Islet of Langerhans (tissue), 1 donor: ENCODE measurements at regions not wholly inside any gene's neighbourhood (a gene's known extent, or its start where the extent isn't known, plus 50 kb on each side); places are given as distances from the start of the nearest gene placed in this dataset.

ENCODE experiments used
- FAIRE-seq: peaks from one replicate; lab custom pipeline; 2011; peaks lifted over from hg19 to GRCh38; lab: Jason Lieb, UNC

DNA sequence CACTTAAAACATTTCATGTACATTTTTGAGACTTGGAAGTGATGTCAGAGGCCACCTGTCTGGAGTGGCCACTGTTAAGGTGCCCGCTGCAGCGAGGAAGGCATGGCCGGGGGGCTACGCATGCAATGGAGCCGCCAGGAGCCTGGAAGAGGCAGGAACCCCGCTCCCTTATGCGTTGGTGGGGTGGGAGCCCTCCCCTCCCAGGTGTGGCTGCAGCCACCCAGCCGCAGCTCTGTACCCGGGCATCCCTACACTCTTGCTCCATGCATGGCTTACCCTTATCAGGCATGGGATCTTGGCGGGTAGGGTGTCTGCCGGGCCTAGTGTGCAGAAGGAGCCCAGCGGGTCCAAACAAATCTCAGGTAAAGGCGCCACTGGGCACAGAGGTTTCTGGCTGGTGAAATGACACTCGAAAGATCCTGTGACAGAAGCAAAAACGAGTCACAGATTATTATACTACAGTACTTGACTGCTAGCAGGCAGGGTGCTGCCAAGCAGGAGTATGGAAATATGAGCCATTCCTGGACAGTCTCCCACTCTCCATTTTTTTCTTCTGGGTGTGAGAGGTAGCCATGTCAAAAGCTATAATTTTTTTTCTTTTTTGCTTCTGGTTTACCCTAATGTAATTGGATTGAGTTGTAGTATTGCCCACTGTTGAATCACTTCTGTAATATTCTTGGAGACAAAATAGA is 1606.3 kb upstream of the MIR17HG start:
- no peak for FAIRE-seq

DNA sequence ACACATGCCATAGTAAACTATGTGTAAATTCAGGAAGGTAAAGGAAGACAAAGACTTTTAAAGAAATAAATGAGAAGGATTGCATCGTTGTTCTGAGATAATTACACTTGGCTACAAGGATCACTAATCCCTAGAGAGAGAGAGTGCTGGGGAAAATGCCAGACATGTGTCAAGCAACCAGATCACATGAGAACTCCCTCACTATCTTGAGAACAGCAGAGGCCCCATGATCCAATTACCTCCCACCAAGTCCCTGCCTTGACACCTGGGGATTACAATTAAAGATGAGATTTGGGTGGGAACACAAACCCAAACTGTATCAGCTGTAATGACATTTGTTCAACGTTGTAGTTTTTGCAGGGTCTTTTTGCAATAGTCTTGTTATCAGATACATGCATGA is 1600.9 kb upstream of the MIR17HG start:
- no peak for FAIRE-seq

DNA sequence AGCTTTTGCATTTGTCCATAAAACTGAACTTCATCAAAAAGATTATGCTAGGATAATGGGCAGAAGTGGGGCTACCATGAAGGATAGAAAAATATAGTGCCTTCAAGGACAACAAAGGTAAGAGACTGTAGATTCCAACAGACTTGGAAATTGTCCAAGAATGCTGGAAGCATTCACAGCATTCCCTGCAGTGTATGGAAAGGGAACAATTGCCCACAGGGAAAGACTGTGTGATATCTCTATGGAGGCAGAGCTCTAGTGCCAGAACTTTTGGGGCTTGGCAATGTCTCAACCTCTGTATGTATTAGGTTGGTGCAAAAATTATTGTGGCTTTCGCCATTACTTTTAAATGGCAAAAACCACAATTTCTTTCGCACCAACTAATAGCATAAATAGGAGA is 1598.8 kb upstream of the MIR17HG start:
- FAIRE-seq = no peak

DNA sequence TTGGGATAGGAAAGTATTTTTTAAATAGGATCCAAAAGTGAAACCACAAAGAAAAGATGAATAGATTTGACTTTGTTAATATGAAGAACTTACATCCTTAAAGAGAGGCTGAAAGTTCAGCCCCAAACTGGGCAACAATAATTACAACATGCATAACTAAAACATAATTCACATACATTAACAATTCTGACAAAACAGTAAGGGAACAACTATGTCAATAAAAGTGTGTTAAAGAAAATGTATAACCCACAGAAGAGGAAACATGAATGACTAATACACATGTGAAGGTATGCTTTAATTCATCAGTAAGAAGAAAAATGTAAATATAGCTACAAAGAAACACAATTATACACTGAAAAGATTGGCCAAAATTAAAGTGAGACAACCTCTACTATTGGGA is 1597.6 kb upstream of the MIR17HG start:
- FAIRE-seq = no peak

DNA sequence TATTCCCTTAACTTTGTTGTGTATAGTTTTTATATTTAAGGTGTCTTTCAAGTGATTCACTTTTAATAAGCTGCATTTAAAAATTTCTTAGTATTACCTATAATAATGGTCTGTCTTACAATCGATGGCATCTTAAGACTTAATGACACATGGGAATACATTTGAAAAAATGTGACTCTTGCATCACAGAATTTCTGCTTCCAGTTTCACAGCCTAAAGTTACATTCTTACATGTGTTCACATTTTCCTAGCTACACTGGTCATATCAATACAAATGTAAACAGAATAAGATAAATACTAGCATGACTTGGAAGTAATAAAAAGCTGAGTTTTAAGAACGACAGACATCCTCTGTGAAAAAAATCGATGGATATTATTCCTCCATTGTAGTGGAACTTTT is 1597.1 kb upstream of the MIR17HG start:
- no peak for FAIRE-seq

DNA sequence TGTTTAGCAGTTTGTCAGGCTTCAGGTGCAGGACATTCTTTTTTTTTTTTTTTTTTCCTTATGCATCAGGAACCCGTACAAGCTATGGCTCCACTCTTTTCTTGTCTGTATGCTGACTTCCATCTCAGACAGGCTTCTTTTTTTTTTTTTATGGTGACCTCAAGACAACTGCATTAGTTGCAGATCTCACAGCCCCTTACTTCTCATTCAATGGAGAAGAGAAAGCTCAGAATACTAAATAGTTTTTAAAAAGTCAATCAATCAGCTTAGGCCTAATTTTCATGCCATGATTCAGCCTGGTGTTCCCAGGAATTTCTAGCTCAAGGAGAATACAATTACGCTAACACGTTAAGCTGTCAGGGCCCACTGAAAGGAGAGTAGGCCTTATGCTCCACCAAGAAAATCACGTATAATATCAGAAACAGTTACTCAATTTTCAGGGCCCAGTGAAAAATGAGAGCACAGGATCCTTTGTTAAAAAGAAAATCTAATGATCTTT is 1596.0 kb upstream of the MIR17HG start:
- FAIRE-seq = no peak

DNA sequence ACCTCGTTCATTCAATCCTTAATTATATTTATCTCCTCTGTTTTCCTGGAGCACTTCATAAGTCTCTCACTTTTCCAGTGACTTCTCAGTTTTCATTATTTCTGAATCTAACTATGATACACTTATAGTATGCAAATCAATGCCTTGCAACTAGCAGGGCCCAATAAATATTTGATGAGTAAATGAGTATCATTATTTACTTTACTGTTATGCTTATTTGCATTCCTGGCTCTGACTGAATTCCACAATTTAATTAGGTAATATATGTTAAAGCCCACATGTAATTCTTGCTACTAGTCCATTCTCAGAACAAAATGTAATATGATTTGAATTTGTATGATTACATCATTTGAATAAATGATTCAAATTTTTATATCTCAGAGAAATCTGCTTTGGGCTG is 1595.1 kb upstream of the MIR17HG start:
- FAIRE-seq = no peak

DNA sequence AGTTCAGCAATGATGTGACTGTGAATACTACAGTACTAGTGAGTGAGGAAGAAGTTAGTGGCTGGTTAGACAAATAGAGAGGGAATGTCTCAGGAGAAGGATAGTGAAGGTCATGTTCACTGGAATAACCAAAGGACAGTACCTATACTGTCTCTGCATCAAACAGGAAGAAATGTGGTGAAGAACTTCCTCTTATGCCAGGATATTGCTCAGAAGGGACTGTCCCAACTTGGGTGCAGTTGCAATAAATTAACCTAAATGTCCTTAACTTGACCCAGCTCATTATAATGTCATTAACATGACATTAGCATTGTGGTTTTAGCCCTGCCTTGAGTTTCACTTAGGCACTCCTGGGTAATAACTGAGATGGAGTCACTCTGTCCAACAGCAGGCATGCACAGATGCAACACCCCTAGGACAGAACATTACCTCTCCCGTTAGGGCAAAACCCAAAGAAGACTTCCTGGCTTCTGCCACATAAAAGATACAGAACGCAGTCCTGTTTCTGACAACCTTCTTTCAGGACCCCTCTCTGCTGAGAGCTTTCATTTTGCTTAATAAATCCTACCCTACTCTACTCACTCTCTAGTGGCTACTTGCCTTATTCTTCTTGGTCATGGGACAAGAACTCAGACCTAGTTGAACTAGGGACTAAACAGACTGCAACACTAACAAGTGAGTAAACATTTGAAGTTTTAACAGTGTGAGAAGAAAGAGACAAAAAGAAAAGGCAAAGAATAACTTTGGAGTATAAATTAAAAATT is 1591.6 kb upstream of the MIR17HG start:
- no peak for FAIRE-seq

DNA sequence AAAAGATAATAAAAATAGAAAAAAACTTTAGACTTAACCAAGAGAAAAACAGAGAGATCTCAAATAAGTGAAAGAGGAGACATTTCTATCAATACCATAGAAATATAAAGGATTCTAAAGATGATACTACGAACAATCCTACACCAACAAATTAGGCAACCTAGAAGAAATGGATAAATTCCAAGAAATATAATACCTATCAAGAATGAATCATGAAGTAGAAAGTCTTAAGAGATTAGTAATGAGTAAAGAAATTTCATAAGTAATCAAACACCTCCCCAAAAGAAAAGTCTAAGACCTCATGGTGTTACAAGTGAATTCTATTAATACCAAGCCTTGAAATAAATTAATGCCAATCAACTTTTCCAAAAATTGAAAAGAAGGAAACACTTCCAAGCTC is 1584.5 kb upstream of the MIR17HG start:
- FAIRE-seq = no peak

DNA sequence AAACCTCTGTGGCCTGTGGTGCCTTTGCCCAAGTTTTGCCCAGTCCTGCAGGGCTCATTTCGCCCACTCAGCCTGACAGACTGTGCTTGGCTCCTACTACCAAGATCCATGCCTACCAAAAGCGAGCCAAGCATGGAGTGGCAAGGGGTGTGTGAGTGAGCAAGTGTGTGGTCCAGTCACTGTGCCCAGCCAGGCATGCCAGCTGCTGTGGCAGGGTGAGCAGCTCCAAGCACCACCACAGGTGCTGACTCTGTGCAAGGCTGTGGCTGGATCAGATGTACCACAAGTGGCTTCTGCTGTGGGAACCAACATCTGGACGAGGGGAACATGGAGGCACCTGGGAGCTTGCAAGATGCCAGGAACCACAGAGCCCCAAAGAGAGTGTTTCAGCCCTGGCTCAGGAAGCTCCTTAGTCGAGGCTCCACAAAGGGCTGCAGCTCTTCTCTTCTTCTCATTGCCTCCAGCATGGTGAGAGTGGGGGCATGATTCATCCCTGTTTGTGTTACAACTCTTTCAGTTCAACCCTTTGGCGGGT is 1564.2 kb upstream of the MIR17HG start:
- no peak for FAIRE-seq

DNA sequence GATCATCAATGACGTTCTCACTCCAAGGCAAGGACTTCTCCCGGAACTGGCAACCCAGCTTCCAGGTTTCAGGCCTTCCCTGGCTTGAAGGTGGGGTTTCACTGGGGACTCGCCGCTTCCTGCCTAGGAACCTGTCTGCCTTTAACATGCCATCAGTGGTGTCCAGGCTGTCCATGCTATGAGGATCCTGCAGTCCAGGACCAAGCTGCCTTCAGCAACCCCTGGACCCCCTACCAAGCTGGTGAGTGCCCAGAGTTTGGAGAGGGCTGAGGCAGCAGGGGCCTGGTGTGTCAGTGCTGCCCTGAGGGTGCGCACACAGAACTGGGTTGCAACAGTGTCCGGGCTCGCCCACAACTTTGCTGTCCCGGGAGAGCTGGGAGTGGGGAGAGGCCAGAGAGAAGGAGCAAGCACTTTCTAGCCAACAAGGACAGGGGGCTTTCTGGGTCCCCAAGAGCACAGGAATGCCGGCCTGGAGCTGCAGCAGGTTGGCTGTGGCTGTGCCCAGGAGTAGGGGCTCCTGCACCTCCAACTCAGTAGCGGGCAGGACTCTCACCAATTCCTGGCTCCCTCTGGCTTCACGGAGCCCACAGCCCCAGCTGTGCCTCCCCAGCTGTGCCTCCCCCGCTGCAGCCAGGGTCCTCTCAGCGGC is 1563.2 kb upstream of the MIR17HG start:
- FAIRE-seq = no peak

DNA sequence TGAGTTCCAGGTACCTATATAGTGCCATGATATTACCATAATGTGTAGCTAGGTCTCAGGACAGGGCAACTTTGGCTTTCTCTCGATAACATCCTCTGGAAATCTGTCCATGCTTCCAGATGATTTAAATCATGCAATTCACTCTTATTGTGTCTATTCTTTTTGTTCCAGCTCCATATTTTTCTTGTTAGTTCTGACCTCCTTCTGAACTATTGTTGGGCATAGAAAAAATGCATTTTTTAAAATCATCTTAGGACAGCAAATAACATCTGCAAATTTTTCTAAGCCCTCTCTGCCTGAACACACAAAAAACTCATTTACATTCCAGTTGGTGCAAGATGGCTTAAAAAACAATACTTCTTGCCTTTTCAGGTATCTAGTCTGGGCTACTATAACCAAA is 1561.0 kb upstream of the MIR17HG start:
- FAIRE-seq = no peak

DNA sequence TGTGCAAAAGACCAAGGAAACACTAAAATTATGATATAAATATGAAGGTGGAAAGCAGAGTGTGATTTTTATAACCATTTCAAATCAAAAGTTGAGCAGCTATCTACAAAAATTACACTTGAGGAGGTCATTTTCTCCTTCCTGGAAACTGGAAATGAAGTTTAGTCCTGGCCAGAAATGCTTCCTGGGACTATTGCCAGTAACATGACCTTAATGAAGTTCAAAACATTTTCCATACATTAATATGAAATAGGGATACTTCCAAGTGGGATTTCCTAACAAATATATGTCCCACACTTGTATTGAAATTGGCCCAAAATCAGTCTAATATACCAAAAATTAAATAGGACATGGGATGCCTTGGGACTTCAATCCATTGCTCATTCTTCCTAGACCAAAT is 1556.8 kb upstream of the MIR17HG start:
- FAIRE-seq = no peak

DNA sequence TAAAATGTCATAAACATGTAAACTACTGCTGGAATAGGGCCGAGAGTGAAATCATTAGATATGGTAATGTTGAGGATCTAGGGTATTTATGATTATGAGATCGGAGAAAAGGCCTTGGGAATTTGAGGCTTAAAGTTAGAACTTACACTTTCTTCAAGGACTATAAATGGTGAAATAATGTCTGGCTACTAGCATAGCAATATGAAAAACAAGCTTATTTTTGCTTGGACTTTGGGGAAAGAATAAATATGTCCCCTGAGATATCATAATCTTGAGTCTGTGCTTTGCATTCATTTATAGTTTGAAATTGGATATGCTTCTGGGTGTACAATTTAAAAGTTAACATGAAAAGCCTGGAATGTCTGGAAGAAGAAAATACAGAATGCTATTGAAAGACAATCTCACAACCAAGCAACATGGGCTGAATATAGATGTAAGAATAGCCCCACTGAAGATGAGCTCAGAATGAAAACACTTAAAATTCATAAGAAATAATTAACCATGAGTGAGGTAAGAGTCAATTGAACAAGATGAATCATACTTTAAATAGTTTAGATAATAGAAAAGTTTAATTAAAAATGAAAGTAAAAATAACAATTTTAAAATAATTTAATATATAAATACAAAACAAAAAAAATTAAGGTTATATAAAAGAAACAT is 1555.4 kb upstream of the MIR17HG start:
- peak; percentile 47 for FAIRE-seq

DNA sequence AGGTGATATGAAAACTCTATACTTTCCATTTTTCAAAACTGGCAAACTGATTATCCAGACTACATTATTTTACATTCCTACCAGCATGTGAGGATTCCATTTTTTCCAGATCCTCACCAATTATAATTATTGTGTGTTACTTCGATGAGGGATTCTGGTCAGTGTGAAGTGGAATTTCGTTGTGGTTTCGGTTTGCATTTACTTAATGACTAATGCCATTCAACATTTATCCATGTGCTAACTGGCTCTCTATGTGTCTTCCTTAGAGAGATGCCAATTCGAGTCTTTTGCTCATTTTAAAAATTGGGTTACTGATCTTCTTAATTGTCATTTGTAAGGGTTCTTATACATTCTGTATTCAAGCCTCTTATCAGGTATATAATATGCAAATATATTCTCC is 1551.3 kb upstream of the MIR17HG start:
- FAIRE-seq = no peak

DNA sequence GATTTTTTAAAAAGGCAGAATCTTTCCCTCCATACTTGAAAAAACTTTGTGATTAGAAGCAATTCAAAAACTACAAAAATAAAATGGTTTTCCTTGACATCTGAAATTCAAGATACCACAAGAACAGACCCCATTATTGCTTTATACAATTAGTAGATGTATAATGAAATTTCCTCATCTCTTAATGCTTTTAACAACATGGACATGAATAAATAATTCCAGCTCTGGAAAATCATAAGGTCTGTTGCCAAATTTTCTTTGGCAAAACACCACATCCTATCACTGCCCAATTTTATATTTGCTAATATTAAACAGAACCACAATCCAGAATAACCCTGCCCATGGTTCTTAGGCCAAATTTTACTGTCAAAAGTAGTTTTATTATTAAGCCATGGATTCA is 1543.6 kb upstream of the MIR17HG start:
- FAIRE-seq = no peak

DNA sequence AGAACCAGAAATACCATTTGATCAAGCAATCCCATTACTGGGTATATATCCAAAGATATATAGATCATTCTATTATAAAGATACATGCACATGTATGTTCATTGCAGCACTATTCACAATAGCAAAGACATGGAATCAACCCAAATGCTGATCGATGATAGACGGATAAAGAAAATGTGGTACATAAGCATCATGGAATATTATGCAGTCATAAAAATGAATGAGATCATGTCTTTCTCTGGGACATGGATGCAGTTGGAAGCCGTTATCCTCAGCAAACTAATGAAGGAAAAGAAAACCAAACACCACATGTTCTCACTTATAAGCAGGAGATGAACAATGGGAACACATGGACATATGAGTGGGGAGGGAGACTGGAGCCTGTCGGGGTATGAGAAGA is 1540.9 kb upstream of the MIR17HG start:
- no peak for FAIRE-seq

DNA sequence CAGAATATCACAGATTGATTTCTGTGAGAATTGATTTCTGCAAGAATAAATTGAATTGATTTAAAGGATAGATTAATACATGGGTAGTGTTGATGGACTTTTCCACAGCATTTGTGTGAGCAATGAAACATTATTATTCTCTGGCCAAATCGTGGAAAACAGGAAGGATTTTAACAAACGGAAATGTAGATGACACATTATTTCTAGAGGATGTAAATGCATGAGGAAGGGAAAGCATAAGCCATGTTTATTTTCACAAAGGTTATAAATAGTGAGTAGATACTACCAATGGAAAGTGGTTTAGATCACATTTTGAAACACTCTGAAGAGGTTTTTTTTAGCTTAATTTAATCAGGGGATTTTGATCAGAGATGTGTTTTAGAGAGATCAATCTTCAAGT is 1534.6 kb upstream of the MIR17HG start:
- FAIRE-seq = no peak

DNA sequence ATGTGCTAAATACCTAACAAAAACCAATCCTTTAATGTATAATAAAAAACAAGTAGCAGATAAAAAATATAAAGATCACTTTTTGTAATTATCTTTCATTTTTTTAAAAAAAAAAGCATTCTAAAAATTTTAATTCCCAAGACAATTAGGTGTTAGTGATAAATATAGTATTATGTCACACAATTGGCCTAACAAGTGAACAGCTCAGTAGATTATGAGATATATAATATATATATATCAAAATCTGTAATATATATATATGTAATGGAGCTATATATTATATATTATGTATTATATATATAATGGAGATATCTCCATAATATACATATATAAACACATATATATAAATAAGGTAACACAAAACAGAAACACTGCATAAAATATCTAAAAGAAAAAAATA is 1531.1 kb upstream of the MIR17HG start:
- no peak for FAIRE-seq

DNA sequence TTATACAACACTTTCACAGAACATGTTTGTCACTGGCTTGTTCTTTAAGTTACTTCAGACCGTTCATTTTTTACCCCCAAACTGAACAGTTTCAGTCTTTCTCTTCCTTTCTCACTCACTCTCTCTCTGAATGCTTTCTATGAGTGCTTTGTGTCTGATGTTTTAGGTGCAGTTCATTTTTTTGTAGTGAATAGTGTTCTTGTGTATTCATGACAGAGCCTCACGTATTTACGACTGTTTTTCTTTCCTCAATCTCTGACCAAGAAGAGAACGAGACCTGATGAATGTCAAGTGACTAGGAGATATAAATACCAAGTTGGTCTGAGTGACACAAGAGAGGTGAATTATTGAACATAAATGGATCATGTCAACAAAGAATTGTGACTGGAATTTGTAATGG is 1525.0 kb upstream of the MIR17HG start:
- no peak for FAIRE-seq

DNA sequence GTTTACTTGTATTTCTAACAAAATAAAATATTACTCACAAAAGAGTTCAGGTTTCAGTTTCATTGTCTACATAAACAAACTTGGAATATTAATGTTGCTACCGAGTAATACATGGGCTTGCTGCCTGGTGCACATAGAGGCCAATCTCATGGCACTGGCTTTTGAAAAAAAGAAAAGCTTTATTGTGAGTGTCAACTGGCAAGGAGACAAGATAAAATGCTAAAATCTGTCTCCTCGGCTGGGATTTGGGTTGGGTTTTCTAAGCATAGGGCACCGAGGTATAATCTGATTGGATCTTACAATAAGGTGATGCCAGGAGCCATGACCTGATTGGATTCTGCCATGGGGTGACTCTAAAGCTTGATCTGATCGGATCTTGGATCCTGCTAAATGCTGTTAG is 1519.9 kb upstream of the MIR17HG start:
- no peak for FAIRE-seq

DNA sequence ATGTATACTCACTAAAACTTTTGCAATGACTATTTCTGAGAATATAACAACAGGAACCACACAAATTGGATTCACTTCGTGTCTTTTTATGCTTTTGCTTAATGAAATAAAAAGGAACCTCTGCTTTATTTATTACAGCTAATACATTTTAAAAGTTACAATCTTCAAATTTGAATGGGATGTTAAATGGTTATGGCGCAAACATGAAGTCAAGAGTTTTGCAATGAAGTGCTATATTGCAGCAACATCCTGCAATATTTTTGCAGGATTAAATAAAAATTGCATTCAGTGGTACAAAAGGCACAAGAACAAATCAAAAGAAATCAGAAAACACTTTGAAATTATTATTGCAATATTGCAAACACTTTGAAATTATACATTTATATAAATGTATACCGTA is 1519.0 kb upstream of the MIR17HG start:
- no peak for FAIRE-seq

DNA sequence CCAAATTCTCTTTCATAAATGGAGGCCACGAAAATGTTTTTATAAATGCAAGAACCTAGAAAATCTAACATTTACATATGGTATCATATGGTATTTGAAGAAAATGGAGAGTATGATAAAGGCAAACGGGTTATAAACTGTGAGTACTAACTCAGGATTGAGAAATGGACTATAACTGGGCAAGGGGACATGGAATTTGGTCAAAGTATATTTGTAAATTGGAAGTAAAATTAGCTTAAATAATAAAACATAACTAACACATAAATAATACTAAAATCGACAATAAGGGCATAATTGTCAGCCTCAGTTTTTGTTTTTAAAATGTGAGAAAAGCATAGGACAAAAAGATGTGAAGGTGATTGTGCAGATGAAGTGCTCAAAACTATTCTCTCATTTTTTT is 1516.3 kb upstream of the MIR17HG start:
- FAIRE-seq = no peak
